ENCODE measurements at regions not wholly inside any gene's neighbourhood (a gene's known extent, or its start where the extent isn't known, plus 50 kb on each side); places are given as distances from the start of the nearest gene placed in this dataset.
"Not testable (repeated sequence)": the region's sequence is repeated elsewhere in the genome, so short reads cannot be mapped to it uniquely, and the experiment has no call there.

DNA sequence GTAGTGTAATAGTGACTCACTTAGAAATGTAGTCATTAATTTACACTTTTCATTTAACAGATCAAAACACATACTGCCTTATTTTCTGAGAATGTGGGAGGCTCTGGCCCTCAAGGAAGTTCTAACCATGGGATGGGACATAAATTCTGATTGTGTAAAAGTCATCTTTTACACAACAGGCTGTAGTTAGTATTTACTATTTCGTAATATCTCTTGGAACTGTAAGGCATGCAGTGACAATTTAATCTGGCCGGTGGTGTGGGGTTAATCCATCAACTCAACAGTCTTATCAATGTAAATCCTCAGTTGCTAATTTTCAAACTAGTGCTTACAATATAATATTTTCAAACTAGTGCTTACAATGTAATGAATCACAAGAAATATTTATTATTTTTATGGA lies 1599.2 kb downstream of the EFNB2 start:
- H3K9me3 ChIP-seq (ENCODE audit: control insufficient read depth, insufficient read depth, low read depth, low read length), result no peaks in the 10 kb centered on the region
- no peaks in the 10 kb centered on the region for H3K36me3 ChIP-seq (ENCODE audit: control insufficient read depth in 2 of 2, insufficient read depth in 1 of 2, low read length in 2 of 2)
- no peaks in the 10 kb centered on the region for H3K4me1 ChIP-seq (ENCODE audit: control insufficient read depth, insufficient read depth, low read length)
- POLR2A ChIA-PET, result no interaction called here
- no peak overlapping the region for H3K4me3 ChIP-seq (ENCODE audit: low read depth, low read length)
- TF ChIP-seq ZFP37 (tag by site-specific recombination; IDR thresholded peaks at IDR 0.05) (no peak), ZNF555 (tag by site-specific recombination; conservative IDR thresholded peaks at IDR 0.05) (no peak), BCL11A (tag by site-specific recombination; IDR thresholded peaks at IDR 0.05; ENCODE audit: low read depth) (no peak), ZNF16 (tag by site-specific recombination; IDR thresholded peaks at IDR 0.05; ENCODE audit: low read depth) (no peak), KLF16 (tag by site-specific recombination; IDR thresholded peaks at IDR 0.05) (no peak)
- TF ChIP-seq, protein P1, sequence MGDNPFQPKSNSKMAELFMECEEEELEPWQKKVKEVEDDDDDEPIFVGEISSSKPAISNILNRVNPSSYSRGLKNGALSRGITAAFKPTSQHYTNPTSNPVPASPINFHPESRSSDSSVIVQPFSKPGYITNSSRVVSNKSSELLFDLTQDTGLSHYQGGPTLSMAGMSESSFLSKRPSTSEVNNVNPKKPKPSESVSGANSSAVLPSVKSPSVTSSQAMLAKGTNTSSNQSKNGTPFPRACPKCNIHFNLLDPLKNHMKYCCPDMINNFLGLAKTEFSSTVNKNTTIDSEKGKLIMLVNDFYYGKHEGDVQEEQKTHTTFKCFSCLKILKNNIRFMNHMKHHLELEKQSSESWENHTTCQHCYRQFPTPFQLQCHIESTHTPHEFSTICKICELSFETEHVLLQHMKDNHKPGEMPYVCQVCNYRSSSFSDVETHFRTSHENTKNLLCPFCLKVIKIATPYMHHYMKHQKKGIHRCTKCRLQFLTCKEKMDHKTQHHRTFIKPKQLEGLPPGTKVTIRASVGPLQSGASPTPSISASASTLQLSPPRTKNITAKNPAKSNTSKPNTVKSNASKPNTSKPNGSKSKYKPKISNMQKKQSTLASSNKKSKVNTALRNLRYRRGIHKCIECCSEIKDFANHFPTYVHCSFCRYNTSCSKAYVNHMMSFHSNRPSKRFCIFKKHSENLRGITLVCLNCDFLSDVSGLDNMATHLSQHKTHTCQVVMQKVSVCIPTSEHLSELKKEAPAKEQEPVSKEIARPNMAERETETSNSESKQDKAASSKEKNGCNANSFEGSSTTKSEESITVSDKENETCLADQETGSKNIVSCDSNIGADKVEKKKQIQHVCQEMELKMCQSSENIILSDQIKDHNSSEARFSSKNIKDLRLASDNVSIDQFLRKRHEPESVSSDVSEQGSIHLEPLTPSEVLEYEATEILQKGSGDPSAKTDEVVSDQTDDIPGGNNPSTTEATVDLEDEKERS (tag by site-specific recombination; IDR thresholded peaks at IDR 0.05), result no peak
- CTCF ChIA-PET, result no interaction called here
- no peak overlapping the region for H3K27ac ChIP-seq (ENCODE audit: extremely low read depth, low read depth, low read length)

DNA sequence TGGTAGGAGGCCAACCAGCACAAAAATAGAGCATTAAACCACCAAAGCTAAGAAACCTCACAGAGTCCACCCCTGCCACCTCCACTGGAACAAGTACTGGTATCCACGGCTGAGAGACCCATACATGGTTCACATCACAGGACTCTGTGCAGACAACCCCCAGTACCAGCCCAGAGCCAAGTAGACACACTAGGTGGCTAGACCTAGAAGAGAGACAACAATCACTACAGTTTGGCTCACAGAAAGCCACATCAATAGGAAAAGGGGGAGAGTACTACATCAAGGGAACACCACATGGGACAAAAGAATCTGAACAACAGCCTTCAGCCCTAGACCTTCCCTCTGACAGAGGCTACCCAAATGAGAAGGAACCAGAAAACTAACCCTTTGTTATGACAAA lies 1614.9 kb downstream of the EFNB2 start:
- H3K4me1 ChIP-seq (ENCODE audit: control insufficient read depth, insufficient read depth, low read length); H3K9me3 ChIP-seq (ENCODE audit: control insufficient read depth, insufficient read depth, low read depth, low read length); H3K27ac ChIP-seq (ENCODE audit: extremely low read depth, low read depth, low read length); POLR2A ChIA-PET; H3K4me3 ChIP-seq (ENCODE audit: low read depth, low read length); H3K36me3 ChIP-seq (ENCODE audit: control insufficient read depth in 2 of 2, insufficient read depth in 1 of 2, low read length in 2 of 2): not testable (repeated sequence)
- CTCF ChIA-PET, result interaction anchor here (0.7 kb wide), 1 partner anchor 10 kb away, joined by 3 read pairs; no protein-coding TSS in a partner anchor

DNA sequence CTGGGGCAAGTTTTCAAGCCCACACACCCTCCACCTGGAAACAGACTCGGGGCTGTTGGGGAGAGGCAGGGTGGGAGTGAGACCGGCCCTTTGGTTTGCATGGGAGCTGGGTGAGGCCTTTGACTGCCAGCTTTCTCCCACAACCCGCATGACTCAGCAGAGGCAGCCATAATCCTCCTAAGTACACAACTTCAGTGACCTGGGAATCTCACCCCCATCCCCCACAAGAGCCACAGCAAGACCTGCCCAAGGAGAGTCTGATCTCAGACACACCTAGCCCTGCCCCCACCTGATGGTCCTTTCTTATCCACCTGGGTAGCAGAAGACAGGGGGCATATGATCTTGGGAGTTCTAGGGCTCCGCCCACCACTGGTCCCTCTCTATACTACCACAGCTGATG lies 1615.4 kb downstream of the EFNB2 start:
- Histone ChIP-seq H3K36me3 (ENCODE audit: control insufficient read depth in 2 of 2, insufficient read depth in 1 of 2, low read length in 2 of 2) (no peaks in the 10 kb centered on the region), H3K4me3 (ENCODE audit: low read depth, low read length) (no peak overlapping the region), H3K27ac (ENCODE audit: extremely low read depth, low read depth, low read length) (no peak overlapping the region), H3K9me3 (ENCODE audit: control insufficient read depth, insufficient read depth, low read depth, low read length) (no peaks in the 10 kb centered on the region), H3K4me1 (ENCODE audit: control insufficient read depth, insufficient read depth, low read length) (no peaks in the 10 kb centered on the region)
- TF ChIP-seq ZFP3 (tag by site-specific recombination; IDR thresholded peaks at IDR 0.05; ENCODE audit: low read depth), result no peak
- ChIA-PET POLR2A (no interaction called here), CTCF (no interaction called here)

DNA sequence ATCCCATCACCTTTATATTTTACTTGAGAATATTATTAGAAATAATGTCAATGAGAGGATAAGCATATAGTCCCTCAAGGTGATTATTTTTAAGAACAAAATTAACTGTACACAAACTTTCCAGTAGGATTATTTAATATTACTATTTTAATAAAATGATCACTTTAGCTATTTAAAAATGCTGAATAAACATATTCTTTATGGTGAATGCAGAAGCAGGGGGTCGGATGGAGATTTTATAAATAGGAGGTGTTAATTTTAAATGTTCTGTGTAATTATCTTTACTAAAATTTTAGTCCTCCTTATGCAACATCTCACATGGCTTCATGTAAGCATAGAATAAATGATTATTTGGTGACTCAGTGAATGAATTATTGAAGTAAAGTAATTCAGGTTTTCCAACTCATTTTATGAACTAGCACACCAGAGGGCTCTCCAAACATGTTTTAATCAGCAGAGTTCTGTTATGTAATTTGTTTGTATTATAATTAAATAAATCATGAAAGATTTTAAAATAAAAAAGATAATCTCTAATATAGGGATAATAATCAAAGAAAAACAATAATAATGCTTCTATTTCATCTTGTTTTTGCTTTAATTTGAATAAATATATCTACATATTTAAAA lies 1635.2 kb downstream of the EFNB2 start:
- POLR2A ChIA-PET, result no interaction called here
- Histone ChIP-seq H3K9me3 (ENCODE audit: control insufficient read depth, insufficient read depth, low read depth, low read length) (no peaks in the 10 kb centered on the region), H3K36me3 (ENCODE audit: control insufficient read depth in 2 of 2, insufficient read depth in 1 of 2, low read length in 2 of 2) (no peaks in the 10 kb centered on the region), H3K4me3 (ENCODE audit: low read depth, low read length) (no peak overlapping the region), H3K27ac (ENCODE audit: extremely low read depth, low read depth, low read length) (no peak overlapping the region), H3K4me1 (ENCODE audit: control insufficient read depth, insufficient read depth, low read length) (no peaks in the 10 kb centered on the region)
- TF ChIP-seq OVOL3 (tag by site-specific recombination; IDR thresholded peaks at IDR 0.05), result no peak
- TF ChIP-seq, protein P2, sequence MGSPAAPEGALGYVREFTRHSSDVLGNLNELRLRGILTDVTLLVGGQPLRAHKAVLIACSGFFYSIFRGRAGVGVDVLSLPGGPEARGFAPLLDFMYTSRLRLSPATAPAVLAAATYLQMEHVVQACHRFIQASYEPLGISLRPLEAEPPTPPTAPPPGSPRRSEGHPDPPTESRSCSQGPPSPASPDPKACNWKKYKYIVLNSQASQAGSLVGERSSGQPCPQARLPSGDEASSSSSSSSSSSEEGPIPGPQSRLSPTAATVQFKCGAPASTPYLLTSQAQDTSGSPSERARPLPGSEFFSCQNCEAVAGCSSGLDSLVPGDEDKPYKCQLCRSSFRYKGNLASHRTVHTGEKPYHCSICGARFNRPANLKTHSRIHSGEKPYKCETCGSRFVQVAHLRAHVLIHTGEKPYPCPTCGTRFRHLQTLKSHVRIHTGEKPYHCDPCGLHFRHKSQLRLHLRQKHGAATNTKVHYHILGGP (tag by site-specific recombination; IDR thresholded peaks at IDR 0.05), result no peak
- TF ChIP-seq, protein P1 (tag by site-specific recombination; IDR thresholded peaks at IDR 0.05), result no peak
- no peak for TF ChIP-seq SCRT2 (tag by site-specific recombination; IDR thresholded peaks at IDR 0.05)
- TF ChIP-seq ZNF677 (tag by site-specific recombination; IDR thresholded peaks at IDR 0.05), result no peak
- no peak for TF ChIP-seq ZNF658 (tag by site-specific recombination; IDR thresholded peaks at IDR 0.05)
- TF ChIP-seq, protein P3, sequence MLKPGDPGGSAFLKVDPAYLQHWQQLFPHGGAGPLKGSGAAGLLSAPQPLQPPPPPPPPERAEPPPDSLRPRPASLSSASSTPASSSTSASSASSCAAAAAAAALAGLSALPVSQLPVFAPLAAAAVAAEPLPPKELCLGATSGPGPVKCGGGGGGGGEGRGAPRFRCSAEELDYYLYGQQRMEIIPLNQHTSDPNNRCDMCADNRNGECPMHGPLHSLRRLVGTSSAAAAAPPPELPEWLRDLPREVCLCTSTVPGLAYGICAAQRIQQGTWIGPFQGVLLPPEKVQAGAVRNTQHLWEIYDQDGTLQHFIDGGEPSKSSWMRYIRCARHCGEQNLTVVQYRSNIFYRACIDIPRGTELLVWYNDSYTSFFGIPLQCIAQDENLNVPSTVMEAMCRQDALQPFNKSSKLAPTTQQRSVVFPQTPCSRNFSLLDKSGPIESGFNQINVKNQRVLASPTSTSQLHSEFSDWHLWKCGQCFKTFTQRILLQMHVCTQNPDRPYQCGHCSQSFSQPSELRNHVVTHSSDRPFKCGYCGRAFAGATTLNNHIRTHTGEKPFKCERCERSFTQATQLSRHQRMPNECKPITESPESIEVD (tag by site-specific recombination; IDR thresholded peaks at IDR 0.05), result no peak
- no peak for TF ChIP-seq ZNF324 (tag by site-specific recombination; IDR thresholded peaks at IDR 0.05)
- CTCF ChIA-PET, result interaction anchor here (0.6 kb wide), 1 partner anchor 1371 kb away, joined by 3 read pairs; no protein-coding TSS in a partner anchor
